PC-3 (cell line): ENCODE measurements at regions not wholly inside any gene's neighbourhood (a gene's known extent, or its start where the extent isn't known, plus 50 kb on each side); places are given as distances from the start of the nearest gene placed in this dataset.

Experiments used
- EZH2 ChIP-seq: fragments of 300-600 bp; sonication (generic); IDR thresholded peaks from one replicate; pipeline ENCODE4 v1.6.1; 2017; ENCODE audit warnings: antibody characterized with exemption, mild to moderate bottlenecking, low read length; ENCODE audit not compliant: unreplicated experiment
- TF ChIP-seq, protein P1 (sequence below): fragments of 300-600 bp; sonication (generic); conservative IDR thresholded peaks from 2 replicates; pipeline ENCODE4 v1.5.1; 2017; ENCODE audit warnings: antibody characterized with exemption, low read depth, mild to moderate bottlenecking, low read length

DNA sequence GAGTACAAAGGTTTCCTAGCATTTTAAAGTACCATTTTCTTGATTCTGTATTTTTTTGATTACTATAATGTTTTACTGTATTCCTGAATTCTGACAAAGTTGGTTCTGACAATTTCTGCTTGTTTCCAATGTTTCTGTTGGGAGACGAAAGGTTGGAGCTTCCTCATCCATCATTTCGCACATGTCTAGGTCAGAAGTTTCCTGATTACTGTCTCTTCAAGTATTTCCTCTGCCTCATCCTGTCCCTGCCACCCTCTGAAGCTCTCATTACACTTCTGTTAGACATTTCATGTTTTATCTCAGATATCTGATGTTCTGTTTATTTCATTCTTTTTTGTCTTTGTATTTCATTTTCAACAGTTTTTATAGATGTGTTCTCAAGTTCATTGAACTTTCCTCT is 895.8 kb downstream of the TSN start:
- TF ChIP-seq, protein P1, sequence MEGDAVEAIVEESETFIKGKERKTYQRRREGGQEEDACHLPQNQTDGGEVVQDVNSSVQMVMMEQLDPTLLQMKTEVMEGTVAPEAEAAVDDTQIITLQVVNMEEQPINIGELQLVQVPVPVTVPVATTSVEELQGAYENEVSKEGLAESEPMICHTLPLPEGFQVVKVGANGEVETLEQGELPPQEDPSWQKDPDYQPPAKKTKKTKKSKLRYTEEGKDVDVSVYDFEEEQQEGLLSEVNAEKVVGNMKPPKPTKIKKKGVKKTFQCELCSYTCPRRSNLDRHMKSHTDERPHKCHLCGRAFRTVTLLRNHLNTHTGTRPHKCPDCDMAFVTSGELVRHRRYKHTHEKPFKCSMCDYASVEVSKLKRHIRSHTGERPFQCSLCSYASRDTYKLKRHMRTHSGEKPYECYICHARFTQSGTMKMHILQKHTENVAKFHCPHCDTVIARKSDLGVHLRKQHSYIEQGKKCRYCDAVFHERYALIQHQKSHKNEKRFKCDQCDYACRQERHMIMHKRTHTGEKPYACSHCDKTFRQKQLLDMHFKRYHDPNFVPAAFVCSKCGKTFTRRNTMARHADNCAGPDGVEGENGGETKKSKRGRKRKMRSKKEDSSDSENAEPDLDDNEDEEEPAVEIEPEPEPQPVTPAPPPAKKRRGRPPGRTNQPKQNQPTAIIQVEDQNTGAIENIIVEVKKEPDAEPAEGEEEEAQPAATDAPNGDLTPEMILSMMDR = no peak
- no peak for TF ChIP-seq EZH2
